Left kidney (tissue), 1 donor: ENCODE measurements at regions not wholly inside any gene's neighbourhood (a gene's known extent, or its start where the extent isn't known, plus 50 kb on each side); places are given as distances from the start of the nearest gene placed in this dataset.
"Not testable (repeated sequence)": the region's sequence is repeated elsewhere in the genome, so short reads cannot be mapped to it uniquely, and the experiment has no call there.

Source experiments
- DNase-seq: peaks from one replicate; pipeline ENCODE4 v3.0.0-alpha.2; 2013

DNA sequence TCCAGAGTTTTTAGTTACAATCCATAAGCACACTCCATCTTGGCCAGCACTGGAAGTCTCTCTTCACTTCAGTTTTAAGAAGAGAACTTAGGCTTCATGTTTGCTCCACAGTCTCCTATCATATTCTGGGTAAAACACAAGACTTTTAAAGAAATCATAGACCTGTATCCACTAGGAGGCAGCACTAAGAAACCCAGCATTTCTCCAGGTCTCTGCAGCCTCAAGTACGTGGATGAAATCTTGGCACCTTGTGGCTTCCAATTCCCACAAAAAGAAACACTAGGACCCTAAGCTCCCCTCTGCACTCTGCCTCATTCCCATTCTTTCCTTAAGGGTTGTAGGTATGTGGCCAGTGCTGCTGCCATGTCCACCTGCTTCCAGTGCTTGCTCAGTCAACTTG, 367.3 kb upstream of the CASK start:
- DNase-seq = no peak

DNA sequence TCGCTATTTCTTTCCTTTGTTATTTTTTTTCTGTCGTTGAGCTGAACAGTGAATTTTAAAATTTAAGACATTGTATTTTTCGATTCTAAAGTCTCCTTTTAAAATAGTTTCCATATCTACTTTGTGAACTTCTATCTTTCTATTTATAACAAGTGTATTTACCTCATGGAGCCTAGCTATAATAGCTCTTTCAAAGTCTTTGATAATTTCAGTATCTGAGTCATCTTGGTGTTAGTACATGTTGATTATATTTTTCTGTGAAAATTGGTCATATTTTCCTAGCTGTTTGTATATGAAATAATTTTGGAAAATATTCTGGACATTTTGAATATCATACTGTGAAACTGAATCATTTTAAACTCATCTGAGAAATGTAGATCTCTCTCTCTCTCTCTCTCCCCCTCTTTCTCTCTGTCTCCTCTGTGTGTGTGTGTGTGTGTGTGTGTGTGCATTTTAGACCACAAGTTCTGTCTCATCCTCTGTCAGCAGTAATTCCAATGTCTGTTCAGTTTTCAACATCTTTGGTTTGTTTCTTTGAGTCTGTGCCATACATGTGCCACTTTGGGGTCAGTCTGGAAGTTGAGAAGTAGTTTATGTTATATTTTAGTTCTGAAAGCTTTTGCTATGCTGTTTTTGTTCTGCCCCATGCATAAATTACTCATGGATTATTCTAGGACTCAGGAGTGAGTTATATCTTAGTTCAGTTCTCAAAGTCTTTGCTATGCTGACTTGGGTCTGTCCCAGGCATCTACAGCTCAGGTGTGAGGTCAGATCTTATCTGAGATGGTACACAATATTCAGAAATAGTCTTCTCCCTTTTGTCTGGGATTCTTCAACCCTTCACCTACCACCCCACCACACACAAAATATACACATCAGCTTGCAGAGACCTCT, 366.4 kb upstream of the CASK start:
- no peak for DNase-seq

DNA sequence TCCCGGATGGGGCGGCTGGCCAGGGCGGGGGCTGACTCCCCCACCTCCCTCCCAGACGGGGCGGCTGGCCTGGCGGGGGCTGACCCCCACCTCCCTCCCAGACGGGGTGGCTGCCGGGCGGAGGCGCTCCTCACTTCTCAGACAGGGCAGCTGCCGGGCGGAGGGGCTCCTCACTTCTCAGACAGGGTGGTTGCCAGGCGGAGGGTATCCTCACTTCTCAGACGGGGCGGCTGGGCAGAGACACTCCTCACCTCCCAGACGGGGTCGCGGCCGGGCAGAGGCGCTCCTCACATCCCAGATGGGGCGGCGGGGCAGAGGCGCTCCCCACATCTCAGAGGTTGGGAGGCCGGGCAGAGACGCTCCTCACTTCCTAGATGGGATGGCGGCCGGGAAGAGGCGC, 362.3 kb upstream of the CASK start:
- not testable (repeated sequence) for DNase-seq

DNA sequence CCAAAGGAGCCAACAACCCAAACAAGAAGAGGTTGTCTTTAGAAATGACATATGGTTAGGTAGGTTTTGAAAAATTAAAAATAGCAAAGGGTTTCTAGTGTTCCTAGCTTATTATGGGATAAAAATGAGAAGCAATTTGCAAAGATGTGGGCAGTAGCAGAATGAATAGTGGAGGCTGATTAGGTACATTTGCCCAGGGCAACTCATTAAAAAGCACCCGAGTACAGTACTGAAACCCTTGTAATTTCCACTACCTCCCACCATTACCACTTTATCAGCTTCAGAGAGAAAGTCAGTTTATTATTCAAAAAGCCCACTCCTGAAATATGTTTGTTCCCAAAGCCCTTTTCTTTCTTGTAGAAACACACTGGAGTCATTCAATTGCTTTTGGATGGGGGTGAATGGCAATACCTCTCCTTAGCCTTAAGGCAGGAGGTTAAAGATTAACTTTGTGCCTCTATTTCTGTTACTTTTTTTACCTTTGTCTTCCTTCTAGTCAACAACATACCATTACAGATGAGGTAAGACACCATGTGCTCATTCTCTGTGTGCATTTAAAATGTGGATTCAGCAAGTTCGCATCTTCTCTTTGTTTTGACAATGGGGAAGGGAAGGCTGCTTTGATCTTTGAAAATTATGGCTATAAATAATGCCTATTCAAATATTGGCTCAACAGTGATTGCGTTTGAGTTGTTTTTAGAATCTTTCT, 353.8 kb upstream of the CASK start:
- no peak for DNase-seq

DNA sequence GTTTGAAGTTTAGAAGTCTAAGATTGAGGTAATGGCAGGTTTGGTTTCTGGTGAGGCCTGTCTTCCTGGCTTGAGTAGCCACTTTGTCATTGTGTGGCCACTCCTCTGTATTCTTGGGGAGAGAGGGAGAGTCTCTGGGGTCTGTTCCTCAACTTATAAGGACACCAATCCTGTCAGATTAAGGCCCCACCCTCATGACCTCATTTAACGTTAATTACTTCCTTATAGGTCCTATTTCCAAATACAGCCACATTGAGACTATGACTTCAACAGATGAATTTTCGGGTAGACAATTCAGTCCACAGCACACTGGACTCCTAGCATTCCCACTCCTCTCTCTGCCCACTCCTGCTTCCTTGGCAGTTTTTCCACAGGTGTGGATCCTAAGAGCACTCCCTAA, 350.8 kb upstream of the CASK start:
- no peak for DNase-seq

DNA sequence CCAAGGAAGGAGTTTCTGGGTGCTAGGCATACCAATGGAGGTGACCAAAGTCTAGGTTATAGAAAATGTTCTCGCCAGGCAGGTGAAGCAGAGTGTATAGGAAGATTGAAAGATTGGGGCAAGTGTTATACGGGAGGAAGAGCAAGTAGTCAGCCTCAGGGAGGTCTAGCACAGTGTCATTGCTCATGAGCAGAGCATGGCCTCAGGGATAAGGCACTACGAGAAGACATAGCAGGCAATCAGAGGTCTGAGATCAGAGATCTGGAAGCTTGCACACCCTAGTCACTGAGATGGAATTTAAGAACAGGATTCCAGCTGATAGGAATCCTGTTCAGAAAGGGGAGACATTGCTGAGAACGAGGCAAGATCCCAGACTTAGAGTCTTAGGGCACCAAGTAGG, 350.0 kb upstream of the CASK start:
- no peak for DNase-seq

DNA sequence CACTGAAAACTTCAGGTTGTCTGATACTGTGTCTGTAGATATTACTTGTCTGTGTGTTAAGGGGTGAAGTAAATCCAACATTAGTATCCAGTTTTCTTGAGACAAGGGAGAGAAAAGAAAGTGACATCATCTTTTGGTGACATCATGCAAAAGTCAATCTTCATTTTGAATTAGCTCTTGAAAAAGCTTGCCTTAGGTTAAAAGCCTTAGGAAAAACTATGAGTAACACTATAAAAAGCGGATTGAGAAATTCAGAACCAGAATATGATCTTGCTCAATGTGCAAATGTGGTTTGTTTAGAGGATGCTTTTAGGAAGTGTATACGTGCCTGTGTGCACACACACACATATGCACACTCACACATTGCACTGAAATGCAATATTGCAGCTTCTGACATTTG, 345.8 kb upstream of the CASK start:
- DNase-seq = no peak

DNA sequence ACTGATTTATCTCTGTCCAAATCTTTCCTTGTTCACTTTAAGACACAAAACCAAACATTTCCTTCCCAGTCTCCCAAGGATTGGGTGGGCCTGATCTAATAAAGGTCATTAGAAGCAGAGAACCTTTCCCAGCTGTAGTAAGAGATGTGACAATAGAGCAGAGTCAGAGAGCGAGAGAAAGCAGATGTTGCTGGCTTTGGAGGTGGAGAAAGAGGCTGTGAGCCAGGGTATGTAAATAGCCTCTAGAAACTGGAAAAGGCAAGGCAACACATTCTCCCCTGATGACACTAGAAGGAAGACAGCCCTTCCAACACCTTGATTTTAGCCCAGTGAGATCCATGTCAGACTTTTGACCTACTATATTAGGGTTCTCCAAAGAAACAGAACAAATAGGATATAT, 337.5 kb upstream of the CASK start:
- no peak for DNase-seq

DNA sequence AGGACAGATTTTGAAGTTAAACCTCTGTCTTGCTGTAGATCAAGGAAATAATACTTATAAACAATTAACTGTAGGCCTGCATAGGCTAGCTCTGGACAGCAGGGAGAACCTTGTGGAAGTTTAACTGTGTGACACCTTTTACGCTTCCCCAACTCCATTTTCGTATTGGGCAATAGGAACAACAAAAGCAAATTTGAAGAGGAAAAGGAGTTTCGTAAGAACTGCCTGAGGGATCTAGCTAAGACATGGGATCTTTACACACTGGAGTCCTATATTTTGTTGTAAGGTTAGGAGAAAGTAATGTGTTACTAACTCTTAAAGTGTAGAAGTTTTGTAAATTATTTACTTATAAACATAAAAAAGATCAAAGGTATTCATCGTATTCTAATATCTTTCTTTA, 324.9 kb upstream of the CASK start:
- no peak for DNase-seq

DNA sequence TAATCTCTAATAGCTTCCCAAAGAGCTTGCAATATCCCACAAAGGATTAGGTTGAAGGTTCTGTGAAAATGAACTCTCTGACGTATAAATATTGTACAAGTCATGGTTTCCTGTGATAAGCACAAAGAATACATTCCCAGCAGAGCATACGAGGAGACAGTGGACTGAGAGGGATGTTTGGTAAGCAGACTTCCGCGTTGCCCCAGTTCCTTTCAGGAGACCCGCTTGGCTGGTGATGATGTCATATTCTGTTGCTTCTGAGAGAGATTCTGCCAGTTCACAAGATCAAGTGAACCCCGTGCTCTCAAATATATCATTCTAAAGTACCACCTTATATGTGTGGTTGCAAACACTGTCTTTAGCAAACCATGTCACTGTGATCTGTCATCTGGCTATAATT, 323.9 kb upstream of the CASK start:
- no peak for DNase-seq

DNA sequence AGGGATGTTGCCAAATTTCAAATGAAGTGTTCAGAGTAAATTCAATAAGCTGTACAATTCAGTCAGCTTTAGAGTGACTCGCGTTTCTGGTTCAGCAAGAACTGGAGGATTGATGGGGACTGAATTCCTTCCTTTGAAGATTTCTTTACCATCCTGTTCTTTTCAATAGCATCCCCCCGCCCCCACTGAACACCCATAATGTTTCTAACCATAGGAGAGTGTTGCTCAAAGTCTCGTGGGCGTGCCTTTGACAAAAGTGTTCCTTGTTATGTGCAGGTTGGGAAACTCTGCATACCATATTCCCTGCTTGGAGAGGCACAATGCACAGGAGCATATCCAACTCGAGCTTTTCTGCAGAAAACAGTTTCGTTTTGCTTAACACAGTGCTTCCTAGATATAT, 323.5 kb upstream of the CASK start:
- DNase-seq = no peak

DNA sequence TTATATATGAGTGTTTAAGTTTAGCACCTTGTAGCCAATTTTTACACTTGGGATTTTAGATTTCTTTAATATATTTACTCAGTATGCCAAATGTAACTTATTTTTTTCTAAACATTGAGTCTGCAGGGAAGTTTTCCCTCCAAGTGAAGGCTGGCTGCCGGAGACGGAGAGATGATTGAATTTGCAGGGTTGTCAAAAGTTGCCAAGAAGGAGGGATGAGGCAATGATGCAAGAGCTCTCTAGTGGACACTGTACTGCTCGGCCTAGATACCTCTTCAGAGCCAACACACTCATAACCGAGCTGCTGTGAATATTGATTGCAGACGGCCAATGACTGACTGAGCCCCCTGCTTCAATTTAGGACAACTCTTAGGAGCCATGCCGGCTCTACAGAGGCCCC, 318.6 kb upstream of the CASK start:
- no peak for DNase-seq

DNA sequence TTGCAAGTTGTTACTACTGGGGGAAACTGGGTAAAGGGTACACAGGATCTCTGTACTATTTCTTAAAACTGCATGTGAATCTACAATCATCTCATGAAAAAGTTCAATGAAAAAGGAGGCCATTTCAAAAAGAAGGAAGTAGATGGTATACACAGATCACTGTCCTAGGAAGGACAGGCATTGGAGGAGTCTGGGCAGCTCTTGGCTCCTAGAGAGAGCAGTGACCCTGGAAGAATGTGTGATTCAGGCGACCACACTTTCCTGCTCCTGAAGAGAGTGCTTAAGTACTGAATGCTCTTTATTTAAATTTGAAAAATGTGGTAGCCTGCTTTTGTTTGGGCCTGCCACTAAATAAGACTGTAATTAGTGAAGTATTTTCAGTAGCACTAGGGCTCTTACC, 318.1 kb upstream of the CASK start:
- no peak for DNase-seq

DNA sequence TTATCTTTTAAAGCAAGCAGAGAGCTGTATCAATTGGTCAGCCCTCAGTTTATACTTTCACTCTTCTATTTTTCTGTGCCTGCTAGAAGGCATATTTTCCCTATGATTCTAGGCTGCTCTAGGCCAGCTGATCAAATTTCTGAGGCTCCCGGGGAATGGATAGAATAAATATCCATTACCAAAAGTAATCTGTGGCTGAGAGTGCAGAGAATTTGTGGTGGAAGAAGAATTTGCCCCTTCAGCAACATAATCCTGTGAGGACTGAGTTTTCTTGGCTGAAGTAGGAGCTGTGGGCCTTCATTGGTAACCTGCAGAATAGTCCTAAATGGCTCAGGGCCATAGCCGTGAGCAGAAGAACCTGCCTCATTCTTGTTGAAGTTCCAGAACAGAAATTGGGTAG, 314.6 kb upstream of the CASK start:
- DNase-seq = no peak

DNA sequence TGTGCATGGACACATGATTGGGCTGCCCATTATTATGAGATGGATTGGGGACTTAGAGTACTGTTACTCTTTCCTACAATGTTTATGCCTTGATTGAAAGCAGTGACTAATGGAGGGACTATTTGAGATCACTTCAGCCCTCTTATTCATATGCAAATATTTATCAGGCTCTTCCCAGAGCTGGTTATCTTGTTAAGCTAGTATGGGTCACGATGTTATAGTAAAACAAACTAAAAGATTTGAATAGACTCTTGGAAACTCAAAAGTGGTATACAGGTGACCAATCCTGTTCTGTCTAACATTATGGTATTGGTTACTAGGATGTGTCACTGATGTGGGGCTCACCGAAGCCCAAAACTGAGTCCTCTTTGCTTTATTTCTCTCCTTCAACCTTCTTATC, 306.2 kb upstream of the CASK start:
- no peak for DNase-seq

DNA sequence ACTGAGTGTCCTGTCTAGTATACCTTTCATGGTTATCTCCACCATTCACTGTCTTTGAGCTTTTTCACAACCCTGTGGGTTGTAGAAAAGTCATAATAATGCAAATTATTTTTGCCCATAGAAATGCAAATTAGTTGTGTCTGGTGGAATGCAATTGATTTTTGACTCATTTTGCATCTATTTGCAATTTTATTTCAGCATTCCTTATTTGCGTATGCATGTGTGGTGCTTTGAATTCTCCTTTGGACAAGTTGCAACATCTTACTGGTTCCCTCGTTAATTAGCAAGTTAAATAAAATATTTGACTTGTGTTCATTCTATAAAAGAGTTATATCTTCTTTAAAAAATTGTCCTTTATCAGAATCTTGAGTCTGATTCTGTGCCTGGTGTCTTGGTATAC, 297.3 kb upstream of the CASK start:
- no peak for DNase-seq

DNA sequence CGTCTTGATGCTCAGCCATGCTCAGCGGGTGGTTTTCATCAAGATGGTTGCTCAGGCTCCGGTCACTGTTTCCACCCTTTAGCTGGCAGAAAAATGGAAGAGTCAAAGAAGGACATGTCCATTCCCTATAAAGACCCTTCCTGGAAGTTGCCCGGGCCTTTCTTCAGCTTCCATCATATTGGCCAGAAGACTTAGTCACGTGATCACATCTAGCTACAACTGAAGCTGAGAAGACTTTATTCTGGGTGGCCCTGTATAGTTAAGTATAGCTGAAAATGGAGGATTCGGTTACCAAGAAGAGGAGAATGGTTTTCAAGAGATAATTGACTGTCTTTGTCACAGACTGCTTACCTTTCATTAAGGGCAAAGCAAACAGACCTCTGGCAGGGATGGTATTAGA, 296.7 kb upstream of the CASK start:
- no peak for DNase-seq

DNA sequence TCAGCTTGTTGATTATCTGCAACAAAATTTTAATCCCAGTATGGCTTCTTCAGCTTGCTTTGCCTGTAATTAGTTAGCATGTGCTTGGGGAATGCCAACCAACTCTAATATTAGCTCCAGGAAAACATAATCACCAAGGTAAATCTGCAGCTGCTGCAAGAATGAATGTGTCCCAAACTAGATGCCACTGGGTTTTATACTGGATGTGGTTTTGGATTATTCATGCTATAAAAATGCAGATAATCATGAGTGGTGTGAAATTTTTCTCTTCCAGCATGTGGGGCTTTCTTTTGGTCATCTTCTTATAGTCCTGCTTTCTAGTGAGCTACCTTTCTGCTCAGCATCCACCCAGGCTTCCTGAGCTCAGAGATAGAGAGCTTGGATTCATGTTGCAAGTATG, 295.9 kb upstream of the CASK start:
- no peak for DNase-seq

DNA sequence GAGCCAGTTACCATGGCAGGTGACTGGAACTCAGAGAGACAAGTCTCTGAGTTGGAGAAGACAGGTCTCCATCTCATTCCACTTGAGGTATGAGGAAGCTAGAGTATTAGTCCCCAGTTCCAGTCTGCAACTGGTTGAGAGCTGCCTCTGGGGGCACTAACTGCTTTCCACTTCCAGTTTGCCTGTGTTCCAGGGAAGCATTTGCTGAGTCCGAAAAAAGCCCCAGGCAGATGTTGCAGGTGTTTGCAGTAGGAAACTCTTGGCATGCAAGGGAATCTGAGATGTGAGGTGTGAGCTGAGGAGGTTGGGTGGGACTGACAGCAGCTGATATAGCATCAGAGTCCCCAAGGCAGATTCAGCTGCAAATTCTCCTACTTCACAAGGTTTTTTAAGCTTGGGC, 272.2 kb upstream of the CASK start:
- no peak for DNase-seq

DNA sequence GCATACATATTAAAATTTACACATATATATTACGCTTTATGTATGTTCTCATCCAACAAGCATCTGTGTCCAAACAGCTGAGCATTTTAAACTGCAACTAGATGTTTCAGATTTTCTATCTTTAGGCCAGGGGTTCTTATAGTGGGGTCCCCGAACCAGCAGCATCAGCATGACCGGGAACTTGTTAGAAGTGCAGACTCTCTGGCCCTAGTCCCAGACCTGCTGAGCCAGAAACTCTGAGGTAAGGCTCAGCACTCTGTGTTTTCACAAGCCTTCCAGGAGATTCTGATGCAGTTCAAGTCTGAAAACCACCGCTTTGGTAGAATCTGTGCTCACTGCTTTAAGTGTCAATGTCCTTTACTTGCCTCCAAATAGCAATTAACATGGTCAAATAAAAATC, 266.2 kb upstream of the CASK start:
- no peak for DNase-seq

DNA sequence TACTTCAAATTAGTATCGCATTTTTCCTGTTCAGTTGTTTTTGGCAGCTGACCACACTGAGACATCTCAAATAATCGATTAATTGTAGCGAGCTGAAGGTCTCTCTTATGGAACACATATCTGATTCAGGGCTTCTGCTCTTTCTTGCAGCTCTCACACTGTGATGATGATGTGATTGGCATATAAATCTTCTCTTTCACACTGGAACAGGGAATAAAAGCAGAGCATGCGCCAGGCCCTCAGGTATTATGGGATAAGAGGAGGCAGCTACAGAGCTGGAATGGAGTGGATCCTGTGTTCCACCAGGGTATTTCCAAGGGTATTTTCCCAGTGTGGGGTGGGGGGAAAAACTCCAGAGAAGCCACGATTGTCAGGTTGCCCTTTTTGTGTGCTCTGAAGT, 265.4 kb upstream of the CASK start:
- no peak for DNase-seq

DNA sequence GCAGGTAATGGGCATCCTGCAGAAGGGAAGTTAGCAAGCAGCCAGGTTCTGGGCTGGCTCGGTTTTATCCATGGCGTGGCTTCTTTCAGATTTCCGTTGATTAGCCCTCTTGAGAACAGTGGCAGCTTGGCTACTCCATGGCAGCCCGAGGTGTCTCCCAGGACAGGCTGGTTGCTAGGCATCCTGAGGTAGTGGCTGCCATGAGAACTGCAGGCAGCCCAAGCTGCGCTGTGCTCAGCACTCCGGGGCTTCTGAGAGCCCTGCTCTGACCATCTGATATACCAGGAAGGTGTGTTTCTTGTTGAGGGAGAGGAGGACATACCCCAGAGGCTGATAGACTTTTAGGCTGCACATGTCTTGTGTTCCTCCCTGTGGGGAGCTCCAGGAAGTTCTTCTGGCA, 253.4 kb upstream of the CASK start:
- no peak for DNase-seq

DNA sequence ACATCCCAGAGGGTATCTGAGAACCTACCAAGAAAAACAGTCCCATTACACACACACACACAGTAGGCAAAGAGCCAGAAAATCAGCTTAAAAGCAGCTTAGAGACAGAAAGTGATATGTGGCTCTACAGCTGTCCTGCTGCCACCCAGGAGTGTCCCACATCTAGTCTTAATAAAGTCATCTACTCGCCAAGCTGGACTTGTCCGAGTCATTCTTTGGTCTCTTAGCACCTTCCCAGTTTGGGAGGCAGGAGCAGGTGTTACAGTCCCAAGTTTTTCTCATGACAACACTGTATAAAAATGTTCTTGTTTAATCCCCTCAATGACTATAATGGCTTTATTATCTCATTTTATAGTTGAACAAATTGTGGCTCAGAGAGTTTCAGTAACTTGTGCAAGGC, 252.5 kb upstream of the CASK start:
- DNase-seq = no peak

DNA sequence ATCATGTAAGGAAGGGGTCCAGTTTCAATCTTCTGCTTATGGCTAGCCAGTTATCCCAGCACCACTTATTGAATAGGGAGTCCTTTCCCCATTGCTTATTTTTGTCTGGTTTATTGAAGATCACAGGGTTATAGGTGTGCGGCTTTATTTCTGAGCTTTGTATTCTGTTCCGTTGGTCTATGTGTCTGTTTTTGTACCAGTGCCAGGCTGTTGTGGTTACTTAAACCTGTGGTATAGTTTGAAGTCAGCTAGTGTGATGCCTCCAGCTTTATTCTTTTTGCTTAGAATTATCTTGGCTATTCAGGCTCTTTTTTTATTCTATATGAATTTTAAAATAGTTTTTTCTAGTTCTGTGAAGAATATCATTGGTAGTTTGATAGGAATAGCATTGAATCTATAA, 234.6 kb upstream of the CASK start:
- not testable (repeated sequence) for DNase-seq
